Keratinocyte (primary cell): ENCODE measurements at regions not wholly inside any gene's neighbourhood (a gene's known extent, or its start where the extent isn't known, plus 50 kb on each side); places are given as distances from the start of the nearest gene placed in this dataset.

Experiments
- DNase-seq: peaks from one replicate; pipeline ENCODE4 v3.0.0-alpha.2; 2011; ENCODE audit warnings: low read depth, missing footprints, low spot score
- FAIRE-seq: peaks from 2 replicates; lab custom pipeline; 2011; peaks lifted over from hg19 to GRCh38; lab: Jason Lieb, UNC
- H2AFZ ChIP-seq: 2 replicates; pipeline ENCODE4 v1.6.0; 2012; ENCODE audit warnings: low read length, control low read depth, inconsistent platforms; ENCODE audit not compliant: control insufficient read depth
- H3K27ac ChIP-seq: 2 replicates; pipeline ENCODE4 v1.5.1; 2011; ENCODE audit warnings: low read length; ENCODE audit not compliant: control insufficient read depth, insufficient read depth
- H3K27me3 ChIP-seq: 3 replicates; pipeline ENCODE4 v1.6.0; 2011; ENCODE audit warnings: low read length; ENCODE audit not compliant: control insufficient read depth, insufficient read depth; ENCODE audit errors: extremely low read depth
- H3K36me3 ChIP-seq, 2 experiments: 2 replicates in 1 of 2; 3 replicates in 1 of 2; pipeline ENCODE4 v1.5.1; 2011; ENCODE audit warnings: low read length in 2 of 2, mild to moderate bottlenecking in 1 of 2; ENCODE audit not compliant: control insufficient read depth in 2 of 2, insufficient read depth in 2 of 2; ENCODE audit errors: extremely low read depth in 1 of 2
- H3K4me1 ChIP-seq: 3 replicates; pipeline ENCODE4 v1.5.1; 2011; ENCODE audit warnings: low read length; ENCODE audit not compliant: control insufficient read depth, insufficient read depth; ENCODE audit errors: extremely low read depth
- H3K4me2 ChIP-seq: 3 replicates; pipeline ENCODE4 v1.6.0; 2011; ENCODE audit warnings: low read depth, low read length; ENCODE audit not compliant: control insufficient read depth, insufficient read depth; ENCODE audit errors: extremely low read depth
- H3K4me3 ChIP-seq, 3 experiments: fragments of 200-600 bp in 1 of 3; sonication (generic) in 1 of 3; 2 replicates in 2 of 3; 3 replicates in 1 of 3; pipeline ENCODE4 v1.5.1; 2011 to 2016; ENCODE audit warnings: low read length in 3 of 3, mild to moderate bottlenecking in 3 of 3, control low read depth in 2 of 3, inconsistent platforms in 1 of 3, low read depth in 1 of 3, mixed read lengths in 1 of 3, mixed run types in 1 of 3, moderate library complexity in 1 of 3; ENCODE audit not compliant: control insufficient read depth in 2 of 3, insufficient read depth in 2 of 3; ENCODE audit errors: extremely low read depth in 1 of 3
- H3K79me2 ChIP-seq: 2 replicates; pipeline ENCODE4 v1.6.0; 2012; ENCODE audit warnings: low read length; ENCODE audit not compliant: control insufficient read depth, insufficient read depth
- H3K9ac ChIP-seq: 3 replicates; pipeline ENCODE4 v1.6.0; 2011; ENCODE audit warnings: low read length; ENCODE audit not compliant: control insufficient read depth, insufficient read depth; ENCODE audit errors: extremely low read depth
- H3K9me1 ChIP-seq: 3 replicates; pipeline ENCODE4 v1.6.0; 2011; ENCODE audit warnings: low read length; ENCODE audit not compliant: control insufficient read depth, insufficient read depth; ENCODE audit errors: extremely low read depth
- H3K9me3 ChIP-seq: 2 replicates; pipeline ENCODE4 v1.5.1; 2012; ENCODE audit warnings: low read depth, low read length; ENCODE audit not compliant: control insufficient read depth
- H4K20me1 ChIP-seq: 3 replicates; pipeline ENCODE4 v1.6.0; 2011; ENCODE audit warnings: low read length; ENCODE audit not compliant: control insufficient read depth, insufficient read depth; ENCODE audit errors: extremely low read depth
- CTCF ChIP-seq, 3 experiments: IDR thresholded peaks in 1 of 3; conservative IDR thresholded peaks in 1 of 3; optimal IDR thresholded peaks in 1 of 3; 2 replicates in 2 of 3; 3 replicates in 1 of 3; pipeline versions ENCODE3 to v1.5.1; 2011; ENCODE audit warnings: low read length in 3 of 3, mild to moderate bottlenecking in 3 of 3, moderate library complexity in 2 of 3, control low read depth in 1 of 3, inconsistent platforms in 1 of 3; ENCODE audit not compliant: insufficient read depth in 2 of 3; ENCODE audit errors: extremely low read depth in 1 of 3
- EZH2 ChIP-seq: IDR thresholded peaks from one replicate; pipeline ENCODE4 v1.6.1; 2012; ENCODE audit warnings: inconsistent platforms, mild to moderate bottlenecking, low read length, moderate library complexity
- dilution Hi-C: fragments of 300-500 bp; cut with MboI; formaldehyde crosslinking; loops from one replicate; pipeline ENCODE4 v1.7.0; 2020; ENCODE audit warnings: low sequenced_read_pairs; ENCODE audit not compliant: extremely low pct_ligation_motif_present

GRCh38 chr15:77786181-77786890 is 153.6 kb upstream of the LINGO1 start:
- DNase-seq, result no peak
- no peaks in the 10 kb centered on the region for H3K9me1 ChIP-seq
- FAIRE-seq, result no peak
- H3K27ac ChIP-seq, result no peak overlapping the region
- H3K27me3 ChIP-seq, result peaks cover 12% of the 10 kb centered on the region
- H3K9ac ChIP-seq, result no peak overlapping the region
- H2AFZ ChIP-seq, result no peak overlapping the region
- H3K79me2 ChIP-seq, result no peaks in the 10 kb centered on the region
- no peaks in the 10 kb centered on the region for H3K4me1 ChIP-seq
- H3K9me3 ChIP-seq, result no peaks in the 10 kb centered on the region
- no peaks in the 10 kb centered on the region for H4K20me1 ChIP-seq
- no peaks in the 10 kb centered on the region for H3K36me3 ChIP-seq
- H3K4me2 ChIP-seq, result no peak overlapping the region
- dilution Hi-C loops, result no loop called here
- TF ChIP-seq EZH2 (no peak), CTCF (optimal IDR thresholded peaks at IDR 0.05 in 1 of 3, IDR thresholded peaks at IDR 0.05 in 1 of 3, conservative IDR thresholded peaks at IDR 0.05 in 1 of 3; ENCODE audit: extremely low read depth in 1 of 3, insufficient read depth in 2 of 3, low read length in 3 of 3) (no peak)
- no peak overlapping the region for H3K4me3 ChIP-seq

- Histone ChIP-seq H3K4me1 (no peaks in the 10 kb centered on the region), H3K4me3 (no peak overlapping the region), H3K36me3 (no peaks in the 10 kb centered on the region), H3K27me3 (peaks cover 12% of the 10 kb centered on the region), H3K9me1 (no peaks in the 10 kb centered on the region), H3K9ac (no peak overlapping the region), H2AFZ (no peak overlapping the region), H3K27ac (no peak overlapping the region), H3K4me2 (no peak overlapping the region), H3K9me3 (no peaks in the 10 kb centered on the region), H4K20me1 (no peaks in the 10 kb centered on the region), H3K79me2 (no peaks in the 10 kb centered on the region)
- peak; percentile 43 to 52 (median 48) for TF ChIP-seq CTCF (optimal IDR thresholded peaks at IDR 0.05 in 1 of 3, IDR thresholded peaks at IDR 0.05 in 1 of 3, conservative IDR thresholded peaks at IDR 0.05 in 1 of 3; ENCODE audit: extremely low read depth in 1 of 3, insufficient read depth in 2 of 3, low read length in 3 of 3)
- TF ChIP-seq EZH2, result no peak
- FAIRE-seq (no peak), DNase-seq (no peak)
- dilution Hi-C loops, result no loop called here
These were observed 151.9 kb upstream of the LINGO1 start for GRCh38 chr15:77784361-77785292.
